ENCODE measurements at regions not wholly inside any gene's neighbourhood (a gene's known extent, or its start where the extent isn't known, plus 50 kb on each side); places are given as distances from the start of the nearest gene placed in this dataset.

DNA sequence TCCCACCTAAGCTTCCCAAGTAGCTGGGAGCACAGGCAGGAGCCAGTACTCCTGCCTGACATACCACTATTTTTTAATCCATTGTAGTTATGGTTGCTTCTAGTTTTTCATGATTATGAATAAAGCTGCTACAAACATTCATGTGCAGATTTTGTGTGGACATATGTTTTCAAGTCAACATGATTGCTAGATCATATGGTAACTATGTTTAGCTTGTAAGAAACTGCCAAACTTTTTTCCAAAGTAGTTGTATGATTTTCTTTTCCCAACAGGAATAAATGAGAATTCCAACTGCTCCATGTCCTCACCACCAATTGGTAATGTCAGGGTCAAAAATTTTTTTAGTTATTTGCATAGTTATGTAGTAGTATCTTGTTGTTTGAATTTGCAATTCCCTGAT, 136.8 kb upstream of the THRB start:
- no peaks in the 10 kb centered on the region for H4K20me1 ChIP-seq (ENCODE audit: insufficient read depth, low read length)
- no peak for DNase-seq (ENCODE audit: insufficient read length, low spot score, missing footprints)
- no peak overlapping the region for H3K4me2 ChIP-seq (ENCODE audit: insufficient read depth, low read length)
- no peaks in the 10 kb centered on the region for H3K79me2 ChIP-seq (ENCODE audit: insufficient read depth, low read length)
- H3K36me3 ChIP-seq (ENCODE audit: insufficient read depth, low read length): no peaks in the 10 kb centered on the region
- H3K4me3 ChIP-seq (ENCODE audit: insufficient read depth, low read length): no peak overlapping the region
- no peak overlapping the region for H2AFZ ChIP-seq (ENCODE audit: low read length)
- no peaks in the 10 kb centered on the region for H3K27me3 ChIP-seq (ENCODE audit: insufficient read depth, low read length)
- no peak overlapping the region for H3K27ac ChIP-seq (ENCODE audit: low read depth, low read length)
- H3K9me3 ChIP-seq (ENCODE audit: low read depth, low read length): no peaks in the 10 kb centered on the region
- TF ChIP-seq, protein P1, sequence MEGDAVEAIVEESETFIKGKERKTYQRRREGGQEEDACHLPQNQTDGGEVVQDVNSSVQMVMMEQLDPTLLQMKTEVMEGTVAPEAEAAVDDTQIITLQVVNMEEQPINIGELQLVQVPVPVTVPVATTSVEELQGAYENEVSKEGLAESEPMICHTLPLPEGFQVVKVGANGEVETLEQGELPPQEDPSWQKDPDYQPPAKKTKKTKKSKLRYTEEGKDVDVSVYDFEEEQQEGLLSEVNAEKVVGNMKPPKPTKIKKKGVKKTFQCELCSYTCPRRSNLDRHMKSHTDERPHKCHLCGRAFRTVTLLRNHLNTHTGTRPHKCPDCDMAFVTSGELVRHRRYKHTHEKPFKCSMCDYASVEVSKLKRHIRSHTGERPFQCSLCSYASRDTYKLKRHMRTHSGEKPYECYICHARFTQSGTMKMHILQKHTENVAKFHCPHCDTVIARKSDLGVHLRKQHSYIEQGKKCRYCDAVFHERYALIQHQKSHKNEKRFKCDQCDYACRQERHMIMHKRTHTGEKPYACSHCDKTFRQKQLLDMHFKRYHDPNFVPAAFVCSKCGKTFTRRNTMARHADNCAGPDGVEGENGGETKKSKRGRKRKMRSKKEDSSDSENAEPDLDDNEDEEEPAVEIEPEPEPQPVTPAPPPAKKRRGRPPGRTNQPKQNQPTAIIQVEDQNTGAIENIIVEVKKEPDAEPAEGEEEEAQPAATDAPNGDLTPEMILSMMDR (IDR thresholded peaks at IDR 0.05; ENCODE audit: extremely low read depth, low read depth, low read length): no peak
- H3K4me1 ChIP-seq (ENCODE audit: insufficient read depth, low read length): no peaks in the 10 kb centered on the region

DNA sequence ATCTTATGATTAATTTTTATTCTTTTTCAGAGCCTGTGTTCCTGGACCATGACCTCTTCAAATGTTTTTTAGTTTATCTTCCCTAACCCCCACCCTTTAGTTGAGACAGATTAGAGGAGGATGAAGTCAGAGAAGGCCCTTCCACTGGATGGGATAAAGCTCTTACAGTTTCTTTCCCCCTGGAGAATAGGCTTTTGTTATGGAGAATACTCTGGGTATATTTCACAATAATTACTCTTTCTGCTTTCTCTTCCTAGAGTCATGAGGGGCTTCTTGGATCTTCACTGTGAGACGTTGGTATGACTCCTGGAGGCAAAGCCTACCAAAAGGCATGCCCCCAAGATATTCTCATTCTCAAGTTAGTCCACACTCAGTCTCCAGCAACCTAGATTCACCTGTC, 144.4 kb upstream of the THRB start:
- H3K4me3 ChIP-seq (ENCODE audit: insufficient read depth, low read length): no peak overlapping the region
- no peaks in the 10 kb centered on the region for H3K4me1 ChIP-seq (ENCODE audit: insufficient read depth, low read length)
- no peaks in the 10 kb centered on the region for H3K9me3 ChIP-seq (ENCODE audit: low read depth, low read length)

DNA sequence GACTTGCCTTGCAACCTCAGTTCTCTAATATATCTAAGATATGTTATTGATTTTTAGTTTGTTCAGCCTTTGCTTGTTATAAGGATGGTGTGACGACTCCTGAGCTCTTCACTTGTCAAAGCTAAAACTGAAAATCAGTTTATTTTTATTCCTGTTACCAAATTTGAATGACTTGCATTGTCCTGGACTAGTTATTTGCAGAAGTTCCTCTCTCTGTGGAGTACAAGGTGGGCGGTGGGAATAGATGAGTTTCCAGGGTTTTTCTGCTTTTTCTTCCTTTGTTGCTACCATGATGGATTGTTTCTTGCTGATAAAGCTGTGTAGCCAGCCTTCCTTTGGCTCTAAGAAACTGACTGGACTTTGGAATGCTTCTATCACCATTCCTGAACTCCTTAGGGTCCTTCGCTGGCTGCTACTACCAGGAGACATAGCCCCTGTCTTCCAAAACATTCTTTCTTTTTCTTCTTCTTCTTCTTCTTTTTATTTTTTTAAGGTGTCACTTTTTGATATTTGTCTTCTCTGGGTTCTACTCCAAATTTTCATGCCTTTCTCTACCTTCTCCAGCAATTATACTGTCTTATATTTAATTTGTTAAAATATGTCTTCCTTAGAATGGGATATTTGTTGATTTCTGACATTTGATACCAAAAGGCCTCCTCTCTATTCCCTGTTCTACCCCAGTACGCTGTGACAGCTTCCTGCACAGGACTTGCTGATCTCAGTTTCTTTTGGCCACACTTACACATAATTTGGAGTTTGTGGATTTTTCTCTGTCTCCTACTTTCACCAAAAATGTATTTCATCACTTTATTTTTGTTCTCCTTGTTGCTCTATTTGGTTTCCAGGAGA, 145.1 kb upstream of the THRB start:
- no peaks in the 10 kb centered on the region for H3K27me3 ChIP-seq (ENCODE audit: insufficient read depth, low read length)
- no peak overlapping the region for H2AFZ ChIP-seq (ENCODE audit: low read length)
- H3K4me1 ChIP-seq (ENCODE audit: insufficient read depth, low read length): no peaks in the 10 kb centered on the region
- H3K27ac ChIP-seq (ENCODE audit: low read depth, low read length): no peak overlapping the region
- no peak overlapping the region for H3K4me3 ChIP-seq (ENCODE audit: insufficient read depth, low read length)
- H4K20me1 ChIP-seq (ENCODE audit: insufficient read depth, low read length): no peaks in the 10 kb centered on the region
- H3K36me3 ChIP-seq (ENCODE audit: insufficient read depth, low read length): no peaks in the 10 kb centered on the region
- H3K79me2 ChIP-seq (ENCODE audit: insufficient read depth, low read length): no peaks in the 10 kb centered on the region
- H3K4me2 ChIP-seq (ENCODE audit: insufficient read depth, low read length): no peak overlapping the region
- TF ChIP-seq, protein P1 (IDR thresholded peaks at IDR 0.05; ENCODE audit: extremely low read depth, low read depth, low read length): no peak
- no peaks in the 10 kb centered on the region for H3K9me3 ChIP-seq (ENCODE audit: low read depth, low read length)
- no peak for DNase-seq (ENCODE audit: insufficient read length, low spot score, missing footprints)

More for the DNA sequence above, 144.4 kb upstream of the THRB start:
- Histone ChIP-seq H3K27ac (ENCODE audit: low read depth, low read length) (no peak overlapping the region), H4K20me1 (ENCODE audit: insufficient read depth, low read length) (no peaks in the 10 kb centered on the region), H3K36me3 (ENCODE audit: insufficient read depth, low read length) (no peaks in the 10 kb centered on the region), H3K79me2 (ENCODE audit: insufficient read depth, low read length) (no peaks in the 10 kb centered on the region), H2AFZ (ENCODE audit: low read length) (no peak overlapping the region), H3K27me3 (ENCODE audit: insufficient read depth, low read length) (no peaks in the 10 kb centered on the region), H3K4me2 (ENCODE audit: insufficient read depth, low read length) (no peak overlapping the region)
- TF ChIP-seq, protein P1 (IDR thresholded peaks at IDR 0.05; ENCODE audit: extremely low read depth, low read depth, low read length): no peak
- no peak for DNase-seq (ENCODE audit: insufficient read length, low spot score, missing footprints)

DNA sequence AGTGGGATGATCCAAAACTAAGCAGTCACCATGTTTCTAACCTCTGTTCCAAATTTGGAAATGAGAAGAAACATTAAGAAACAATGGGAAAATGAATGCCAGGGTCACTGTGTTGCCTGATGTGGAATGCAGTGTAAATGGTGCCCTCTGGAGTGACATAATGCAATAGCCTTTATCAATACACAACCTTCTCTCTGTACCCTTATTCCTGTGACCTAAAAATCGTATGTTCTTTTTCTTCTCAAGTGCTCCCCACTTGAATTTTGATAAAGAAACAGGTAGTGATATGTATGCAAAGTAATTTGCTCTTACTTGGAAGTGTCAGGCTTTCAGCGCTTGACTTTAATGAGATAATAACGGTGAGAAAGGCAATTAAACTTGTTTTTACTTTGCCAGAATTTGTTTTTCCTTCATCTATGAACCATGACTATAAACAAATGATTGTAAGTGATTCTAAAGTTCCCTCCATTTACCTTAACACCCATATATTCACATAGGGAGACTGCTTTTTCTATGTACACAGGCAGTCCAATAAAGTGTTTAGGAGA, 145.8 kb upstream of the THRB start:
- Histone ChIP-seq H3K27me3 (ENCODE audit: insufficient read depth, low read length) (no peaks in the 10 kb centered on the region), H3K4me1 (ENCODE audit: insufficient read depth, low read length) (no peaks in the 10 kb centered on the region), H2AFZ (ENCODE audit: low read length) (no peak overlapping the region), H3K79me2 (ENCODE audit: insufficient read depth, low read length) (no peaks in the 10 kb centered on the region), H3K9me3 (ENCODE audit: low read depth, low read length) (no peaks in the 10 kb centered on the region), H3K36me3 (ENCODE audit: insufficient read depth, low read length) (no peaks in the 10 kb centered on the region), H3K4me3 (ENCODE audit: insufficient read depth, low read length) (no peak overlapping the region), H3K27ac (ENCODE audit: low read depth, low read length) (no peak overlapping the region), H4K20me1 (ENCODE audit: insufficient read depth, low read length) (no peaks in the 10 kb centered on the region), H3K4me2 (ENCODE audit: insufficient read depth, low read length) (no peak overlapping the region)
- DNase-seq (ENCODE audit: insufficient read length, low spot score, missing footprints): no peak
- TF ChIP-seq, protein P1 (IDR thresholded peaks at IDR 0.05; ENCODE audit: extremely low read depth, low read depth, low read length): peak; percentile 35
